Astrocyte (in vitro differentiated cells and primary cell): ENCODE measurements at regions not wholly inside any gene's neighbourhood (a gene's known extent, or its start where the extent isn't known, plus 50 kb on each side); places are given as distances from the start of the nearest gene placed in this dataset.

Source experiments
- EZH2 ChIP-seq: IDR thresholded peaks from 2 replicates; pipeline ENCODE4 v1.6.1; 2012; ENCODE audit warnings: mild to moderate bottlenecking, low read length, inconsistent platforms; ENCODE audit not compliant: insufficient read depth
- TF ChIP-seq, protein P1 (sequence below): IDR thresholded peaks from 2 replicates; pipeline ENCODE4 v1.5.1; 2011; ENCODE audit warnings: low read depth, mild to moderate bottlenecking, inconsistent platforms, low read length, moderate library complexity; ENCODE audit not compliant: insufficient read depth

- TF ChIP-seq, protein P1, sequence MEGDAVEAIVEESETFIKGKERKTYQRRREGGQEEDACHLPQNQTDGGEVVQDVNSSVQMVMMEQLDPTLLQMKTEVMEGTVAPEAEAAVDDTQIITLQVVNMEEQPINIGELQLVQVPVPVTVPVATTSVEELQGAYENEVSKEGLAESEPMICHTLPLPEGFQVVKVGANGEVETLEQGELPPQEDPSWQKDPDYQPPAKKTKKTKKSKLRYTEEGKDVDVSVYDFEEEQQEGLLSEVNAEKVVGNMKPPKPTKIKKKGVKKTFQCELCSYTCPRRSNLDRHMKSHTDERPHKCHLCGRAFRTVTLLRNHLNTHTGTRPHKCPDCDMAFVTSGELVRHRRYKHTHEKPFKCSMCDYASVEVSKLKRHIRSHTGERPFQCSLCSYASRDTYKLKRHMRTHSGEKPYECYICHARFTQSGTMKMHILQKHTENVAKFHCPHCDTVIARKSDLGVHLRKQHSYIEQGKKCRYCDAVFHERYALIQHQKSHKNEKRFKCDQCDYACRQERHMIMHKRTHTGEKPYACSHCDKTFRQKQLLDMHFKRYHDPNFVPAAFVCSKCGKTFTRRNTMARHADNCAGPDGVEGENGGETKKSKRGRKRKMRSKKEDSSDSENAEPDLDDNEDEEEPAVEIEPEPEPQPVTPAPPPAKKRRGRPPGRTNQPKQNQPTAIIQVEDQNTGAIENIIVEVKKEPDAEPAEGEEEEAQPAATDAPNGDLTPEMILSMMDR, result no peak
- TF ChIP-seq EZH2, result no peak
These were observed 813.0 kb upstream of the ID2 start for GRCh38 chr2:7868836-7869235.
